Prostate gland (tissue), 2 donors: ENCODE measurements at regions not wholly inside any gene's neighbourhood (a gene's known extent, or its start where the extent isn't known, plus 50 kb on each side); places are given as distances from the start of the nearest gene placed in this dataset.

Experiments used
- DNase-seq: peaks from one replicate; pipeline ENCODE4 v3.0.0-alpha.2; 2019; ENCODE audit warnings: low spot score
- H3K27ac ChIP-seq, 2 donors: fragments of 200-600 bp; sonication (generic); 2 replicates each; pipeline ENCODE4 v1.5.1; 2017 to 2019
- H3K27me3 ChIP-seq: fragments of 200-600 bp; sonication (generic); replicated peaks from 2 replicates; pipeline ENCODE4 v1.5.1; 2019; ENCODE audit not compliant: insufficient read depth
- H3K36me3 ChIP-seq, 2 donors: fragments of 200-600 bp; sonication (generic); 1 replicate in 1 of 2; 2 replicates in 1 of 2; pipeline versions ENCODE4 v1.5.1 to v1.8.1; 2017 to 2019
- H3K4me1 ChIP-seq: fragments of 200-600 bp; sonication (generic); replicated peaks from 2 replicates; pipeline ENCODE4 v1.5.1; 2019
- H3K4me3 ChIP-seq, 2 donors: fragments of 200-600 bp; sonication (generic); 2 replicates each; pipeline ENCODE4 v1.5.1; 2017 to 2019
- H3K9me3 ChIP-seq: fragments of 200-600 bp; sonication (generic); 2 replicates; pipeline ENCODE4 v1.5.1; 2017
- POLR2A ChIP-seq: fragments of 450-650 bp; IDR thresholded peaks from one replicate; pipeline ENCODE4 v1.6.1; 2016; ENCODE audit warnings: antibody characterized with exemption, mild to moderate bottlenecking
- POLR2AphosphoS5 ChIP-seq: sonication (generic); formaldehyde crosslinking; IDR thresholded peaks from one replicate; pipeline ENCODE4 v1.6.1; 2017; ENCODE audit warnings: antibody characterized with exemption
- WGBS: methylation state at CpG from one replicate; pipeline ENCODE4 v1.1.5; 2018; 5-methylcytosine and 5-hydroxymethylcytosine counted together
- intact Hi-C: fragments of 100-400 bp; cut with DNase I; formaldehyde crosslinking; loops from one replicate; pipeline ENCODE4 v1.14.2; 2022
- TF ChIP-seq, protein P1 (sequence below), 4 experiments: fragments of 200-600 bp in 2 of 4; fragments of 450-650 bp in 2 of 4; sonication (generic) in 2 of 4; IDR thresholded peaks; 1 replicate in 3 of 4; 2 replicates in 1 of 4; pipeline ENCODE4 v1.5.1; 2016 to 2019; ENCODE audit warnings: antibody characterized with exemption in 4 of 4, mild to moderate bottlenecking in 2 of 4, moderate library complexity in 2 of 4

DNA sequence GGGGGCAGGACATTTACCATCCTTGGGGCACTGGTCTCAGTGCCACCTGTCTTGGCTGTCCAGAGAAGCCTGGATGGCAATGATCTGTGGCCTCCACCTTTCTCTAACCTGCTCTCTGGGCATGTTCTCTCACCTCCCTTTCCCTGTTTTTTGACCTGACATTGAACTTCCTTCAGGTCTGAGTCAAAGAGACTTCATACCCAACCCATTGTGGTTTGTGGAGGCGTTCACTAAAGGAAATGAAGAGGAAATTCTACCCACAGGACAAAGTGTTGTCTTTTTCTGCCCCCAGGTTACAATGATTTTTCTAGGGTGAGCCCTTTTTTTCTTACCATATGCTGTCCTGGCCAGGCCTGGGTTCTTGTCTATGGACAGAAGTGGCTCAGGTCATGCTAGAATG is 76.6 kb downstream of the CYP26A1 start:
- 52% methylated on average over 1 of the region's 1 CpG for WGBS
- H3K27me3 ChIP-seq = no peaks in the 10 kb centered on the region
- no peak overlapping the region for H3K4me3 ChIP-seq
- no peaks in the 10 kb centered on the region for H3K9me3 ChIP-seq
- H3K4me1 ChIP-seq = no peaks in the 10 kb centered on the region
- H3K36me3 ChIP-seq = no peaks in the 10 kb centered on the region
- intact Hi-C loops = no loop called here
- TF ChIP-seq POLR2A (no peak), POLR2AphosphoS5 (no peak)
- TF ChIP-seq, protein P1, sequence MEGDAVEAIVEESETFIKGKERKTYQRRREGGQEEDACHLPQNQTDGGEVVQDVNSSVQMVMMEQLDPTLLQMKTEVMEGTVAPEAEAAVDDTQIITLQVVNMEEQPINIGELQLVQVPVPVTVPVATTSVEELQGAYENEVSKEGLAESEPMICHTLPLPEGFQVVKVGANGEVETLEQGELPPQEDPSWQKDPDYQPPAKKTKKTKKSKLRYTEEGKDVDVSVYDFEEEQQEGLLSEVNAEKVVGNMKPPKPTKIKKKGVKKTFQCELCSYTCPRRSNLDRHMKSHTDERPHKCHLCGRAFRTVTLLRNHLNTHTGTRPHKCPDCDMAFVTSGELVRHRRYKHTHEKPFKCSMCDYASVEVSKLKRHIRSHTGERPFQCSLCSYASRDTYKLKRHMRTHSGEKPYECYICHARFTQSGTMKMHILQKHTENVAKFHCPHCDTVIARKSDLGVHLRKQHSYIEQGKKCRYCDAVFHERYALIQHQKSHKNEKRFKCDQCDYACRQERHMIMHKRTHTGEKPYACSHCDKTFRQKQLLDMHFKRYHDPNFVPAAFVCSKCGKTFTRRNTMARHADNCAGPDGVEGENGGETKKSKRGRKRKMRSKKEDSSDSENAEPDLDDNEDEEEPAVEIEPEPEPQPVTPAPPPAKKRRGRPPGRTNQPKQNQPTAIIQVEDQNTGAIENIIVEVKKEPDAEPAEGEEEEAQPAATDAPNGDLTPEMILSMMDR (IDR thresholded peaks at IDR 0.05) = no peak
- H3K27ac ChIP-seq = no peak overlapping the region
- DNase-seq = no peak

DNA sequence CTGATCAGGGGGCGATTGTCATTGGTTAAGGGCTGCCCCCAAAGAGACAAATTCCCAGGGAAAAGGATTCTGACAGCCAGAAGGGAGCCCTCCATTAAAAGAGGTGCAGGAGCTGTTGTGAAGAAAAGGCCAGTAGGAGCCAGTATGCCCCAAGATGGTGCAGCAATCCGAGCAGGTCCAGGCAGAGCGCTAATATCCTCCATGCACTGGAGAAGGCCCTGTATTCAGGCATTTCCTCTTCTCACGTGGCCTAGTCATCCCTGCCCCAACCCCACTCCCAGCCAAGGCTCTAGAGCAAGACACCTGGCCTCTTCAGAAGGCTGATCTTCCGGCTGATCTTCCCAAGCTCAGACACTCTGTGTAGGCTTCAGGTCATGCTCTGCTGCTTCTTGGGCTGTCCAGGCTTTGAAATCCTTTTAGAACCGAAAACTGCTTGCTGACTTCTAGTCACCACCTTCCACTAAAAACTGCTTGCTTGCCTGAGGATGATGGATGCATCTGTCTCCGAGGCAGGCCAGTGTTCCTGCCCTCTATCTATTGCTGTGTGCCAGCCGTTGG is 77.4 kb downstream of the CYP26A1 start:
- WGBS = 85% methylated on average over 8 of the region's 8 CpGs
- intact Hi-C loops = no loop called here
- DNase-seq = no peak
- Histone ChIP-seq H3K36me3 (no peaks in the 10 kb centered on the region), H3K4me3 (no peak overlapping the region), H3K27me3 (no peaks in the 10 kb centered on the region), H3K9me3 (no peaks in the 10 kb centered on the region), H3K4me1 (no peaks in the 10 kb centered on the region), H3K27ac (no peak overlapping the region)
- TF ChIP-seq, protein P1 (IDR thresholded peaks at IDR 0.05) = no peak
- no peak for TF ChIP-seq POLR2A
- no peak for TF ChIP-seq POLR2AphosphoS5

DNA sequence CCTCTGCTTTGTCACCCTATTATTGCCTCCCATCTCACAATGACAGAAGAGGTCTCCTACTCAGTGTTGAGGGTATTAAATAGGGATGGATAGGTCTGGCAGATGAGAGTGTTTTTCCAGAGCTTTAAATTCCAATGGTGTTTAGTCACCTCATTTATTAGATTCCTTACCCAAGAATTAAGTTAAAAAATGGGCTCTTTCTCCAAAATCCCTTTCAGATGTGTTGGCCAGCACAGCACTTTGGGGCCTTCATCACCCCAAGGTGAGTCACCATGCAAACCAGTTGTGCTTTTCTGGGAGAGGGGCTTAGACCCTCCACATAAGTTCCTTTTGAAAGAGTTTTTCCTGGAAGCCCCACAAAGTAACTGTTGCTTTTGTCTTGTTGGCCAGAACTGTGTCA is 78.4 kb downstream of the CYP26A1 start:
- no peaks in the 10 kb centered on the region for H3K36me3 ChIP-seq
- no peak overlapping the region for H3K4me3 ChIP-seq
- H3K27ac ChIP-seq = no peak overlapping the region
- H3K27me3 ChIP-seq = no peaks in the 10 kb centered on the region
- H3K9me3 ChIP-seq = no peaks in the 10 kb centered on the region
- no peak for TF ChIP-seq POLR2AphosphoS5
- TF ChIP-seq, protein P1 (IDR thresholded peaks at IDR 0.05) = no peak
- TF ChIP-seq POLR2A = no peak
- H3K4me1 ChIP-seq = no peaks in the 10 kb centered on the region
- intact Hi-C loops = no loop called here
- DNase-seq = no peak

DNA sequence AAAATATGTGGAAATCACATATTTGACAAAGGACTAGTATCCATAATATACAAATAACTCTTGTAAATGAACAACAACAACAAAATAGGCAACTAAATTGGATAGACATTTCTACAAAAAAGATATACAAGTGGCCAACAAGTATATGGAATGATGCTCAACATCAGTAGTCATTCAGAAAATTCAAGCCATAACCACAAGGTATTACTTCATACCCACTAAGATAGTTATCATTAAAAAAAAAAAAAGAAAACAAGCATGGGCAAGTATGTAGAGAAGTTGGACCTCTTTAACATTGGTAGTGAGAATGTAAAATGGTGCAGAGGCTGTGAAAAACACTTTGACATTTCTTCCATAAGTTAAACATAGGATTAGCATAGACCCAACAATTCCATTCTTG is 80.8 kb downstream of the CYP26A1 start:
- Histone ChIP-seq H3K9me3 (no peaks in the 10 kb centered on the region), H3K4me1 (no peaks in the 10 kb centered on the region), H3K36me3 (no peaks in the 10 kb centered on the region), H3K27ac (no peak overlapping the region), H3K4me3 (no peak overlapping the region), H3K27me3 (no peaks in the 10 kb centered on the region)
- intact Hi-C loops = no loop called here
- TF ChIP-seq POLR2AphosphoS5 = no peak
- TF ChIP-seq, protein P1 (IDR thresholded peaks at IDR 0.05) = no peak
- TF ChIP-seq POLR2A = no peak
- no peak for DNase-seq

DNA sequence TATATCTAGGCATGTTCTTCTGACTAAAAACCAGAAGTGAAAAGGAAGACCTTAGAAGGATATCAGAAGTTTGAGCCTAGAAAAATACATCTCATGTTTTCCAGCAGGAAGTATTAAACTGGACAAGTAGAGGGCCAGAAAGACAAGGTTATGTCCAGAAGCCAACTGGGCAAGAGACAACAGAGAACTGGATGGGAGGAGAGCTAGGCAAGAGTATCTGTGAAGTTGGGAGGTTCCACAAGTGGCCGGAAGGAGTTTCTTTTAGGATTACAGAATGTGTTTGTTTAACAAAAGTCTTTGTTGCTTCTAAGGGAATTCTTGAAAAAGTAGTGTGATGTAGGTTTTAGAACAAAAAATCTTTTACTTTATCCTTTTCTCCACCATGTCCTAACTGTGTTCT is 86.4 kb downstream of the CYP26A1 start:
- H3K4me1 ChIP-seq = no peaks in the 10 kb centered on the region
- H3K27me3 ChIP-seq = no peaks in the 10 kb centered on the region
- H3K4me3 ChIP-seq = no peak overlapping the region
- DNase-seq = no peak
- no peak for TF ChIP-seq POLR2A
- TF ChIP-seq POLR2AphosphoS5 = no peak
- TF ChIP-seq, protein P1 (IDR thresholded peaks at IDR 0.05) = no peak
- no peak overlapping the region for H3K27ac ChIP-seq
- intact Hi-C loops = no loop called here
- no peaks in the 10 kb centered on the region for H3K36me3 ChIP-seq
- H3K9me3 ChIP-seq = no peaks in the 10 kb centered on the region
- 79% methylated on average over 1 of the region's 1 CpG for WGBS
